ENCODE measurements at regions not wholly inside any gene's neighbourhood (a gene's known extent, or its start where the extent isn't known, plus 50 kb on each side); places are given as distances from the start of the nearest gene placed in this dataset.
"Not testable (repeated sequence)": the region's sequence is repeated elsewhere in the genome, so short reads cannot be mapped to it uniquely, and the experiment has no call there.

GRCh38 chr3:152724270-152724669, 110.7 kb upstream of the P2RY1 start:
- DNase-seq: no peak

- DNase-seq: no peak
These were observed 106.5 kb upstream of the P2RY1 start for GRCh38 chr3:152728231-152728980.

GRCh38 chr3:152729906-152730305, 105.0 kb upstream of the P2RY1 start:
- DNase-seq: no peak

- DNase-seq: no peak
These were observed 103.4 kb upstream of the P2RY1 start for GRCh38 chr3:152731511-152731910.

GRCh38 chr3:152733584-152734119, 101.3 kb upstream of the P2RY1 start:
- DNase-seq: no peak

- DNase-seq: no peak
These were observed 97.7 kb upstream of the P2RY1 start for GRCh38 chr3:152737021-152737908.

GRCh38 chr3:152738656-152739055, 96.3 kb upstream of the P2RY1 start:
- DNase-seq: no peak

GRCh38 chr3:152742368-152743347, 92.3 kb upstream of the P2RY1 start:
- DNase-seq: no peak

- DNase-seq: peak; percentile 55
These were observed 89.3 kb upstream of the P2RY1 start for GRCh38 chr3:152745646-152746045.

- DNase-seq: no peak
These were observed 80.6 kb upstream of the P2RY1 start for GRCh38 chr3:152754303-152754702.

GRCh38 chr3:152756807-152757206, 78.1 kb upstream of the P2RY1 start:
- no peak for DNase-seq

GRCh38 chr3:152760024-152760563, 74.8 kb upstream of the P2RY1 start:
- no peak for DNase-seq

GRCh38 chr3:152760591-152760990, 74.3 kb upstream of the P2RY1 start:
- no peak for DNase-seq

- DNase-seq: no peak
These were observed 66.5 kb upstream of the P2RY1 start for GRCh38 chr3:152768478-152768877.

- DNase-seq: no peak
These were observed 65.4 kb upstream of the P2RY1 start for GRCh38 chr3:152769523-152769922.

- DNase-seq: no peak
These were observed 64.6 kb upstream of the P2RY1 start for GRCh38 chr3:152770296-152770695.

GRCh38 chr3:152771120-152771519, 63.8 kb upstream of the P2RY1 start:
- no peak for DNase-seq

- DNase-seq: no peak
These were observed 62.2 kb upstream of the P2RY1 start for GRCh38 chr3:152772674-152773225.

- no peak for DNase-seq
These were observed 61.3 kb upstream of the P2RY1 start for GRCh38 chr3:152773633-152774032.

GRCh38 chr3:152774230-152774629, 60.7 kb upstream of the P2RY1 start:
- not testable (repeated sequence) for DNase-seq

GRCh38 chr3:152778022-152778421, 56.9 kb upstream of the P2RY1 start:
- DNase-seq: no peak

GRCh38 chr3:152779653-152780052, 55.3 kb upstream of the P2RY1 start:
- DNase-seq: no peak
